ENCODE measurements at regions not wholly inside any gene's neighbourhood (a gene's known extent, or its start where the extent isn't known, plus 50 kb on each side); places are given as distances from the start of the nearest gene placed in this dataset.

GRCh38 chr12:47353508-47353907, 273.7 kb upstream of the AMIGO2 start:
- no peak overlapping the region for H3K4me3 ChIP-seq (replicated peaks in 1 of 3; ENCODE audit: insufficient read depth in 1 of 3, low read depth in 2 of 3, low read length in 3 of 3)
- FAIRE-seq: no peak
- H3K9ac ChIP-seq (ENCODE audit: insufficient read depth, low read depth, low read length): no peak overlapping the region
- H3K4me1 ChIP-seq (ENCODE audit: insufficient read depth, low read length): no peaks in the 10 kb centered on the region
- ChIA-PET CTCF (ENCODE audit: low intra/inter-chr PET ratio, low total read pairs) (no interaction called here), POLR2A (no interaction called here)
- no peak for ATAC-seq
- no peaks in the 10 kb centered on the region for H3K79me2 ChIP-seq (ENCODE audit: insufficient read depth, low read length)
- H4K20me1 ChIP-seq (ENCODE audit: insufficient read depth, low read length): no peaks in the 10 kb centered on the region
- in situ Hi-C loops (cut with HindIII; ENCODE audit: extremely low pct_ligation_motif_present, low pct_unique_long_range_greater_than_20kb) (no loop called here), intact Hi-C loops (cut with micrococcal nuclease; ENCODE audit: unreplicated experiment) (no loop called here)
- H2AFZ ChIP-seq (ENCODE audit: low read length): no peak overlapping the region
- no TSS peak for BruUV-seq (replicated peaks)
- TF ChIP-seq RARA (CRISPR knock-in tag; IDR thresholded peaks at IDR 0.05) (no peak), ZNF800 (CRISPR knock-in tag; IDR thresholded peaks at IDR 0.05) (no peak), ZNF749 (CRISPR knock-in tag; IDR thresholded peaks at IDR 0.05; ENCODE audit: borderline replicate concordance) (no peak), CREB1 (IDR thresholded peaks at IDR 0.05) (no peak), CREB1 (CRISPR knock-in tag; IDR thresholded peaks at IDR 0.05) (no peak), ZKSCAN8 (CRISPR knock-in tag; IDR thresholded peaks at IDR 0.05; ENCODE audit: borderline replicate concordance) (no peak), ZNF441 (CRISPR knock-in tag; IDR thresholded peaks at IDR 0.05; ENCODE audit: borderline replicate concordance) (no peak), ONECUT2 (CRISPR knock-in tag; IDR thresholded peaks at IDR 0.05) (no peak), ZNF746 (CRISPR knock-in tag; IDR thresholded peaks at IDR 0.05) (no peak)
- TF ChIP-seq, protein P1, sequence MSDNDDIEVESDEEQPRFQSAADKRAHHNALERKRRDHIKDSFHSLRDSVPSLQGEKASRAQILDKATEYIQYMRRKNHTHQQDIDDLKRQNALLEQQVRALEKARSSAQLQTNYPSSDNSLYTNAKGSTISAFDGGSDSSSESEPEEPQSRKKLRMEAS (IDR thresholded peaks at IDR 0.05): no peak
- TF ChIP-seq, protein P2, sequence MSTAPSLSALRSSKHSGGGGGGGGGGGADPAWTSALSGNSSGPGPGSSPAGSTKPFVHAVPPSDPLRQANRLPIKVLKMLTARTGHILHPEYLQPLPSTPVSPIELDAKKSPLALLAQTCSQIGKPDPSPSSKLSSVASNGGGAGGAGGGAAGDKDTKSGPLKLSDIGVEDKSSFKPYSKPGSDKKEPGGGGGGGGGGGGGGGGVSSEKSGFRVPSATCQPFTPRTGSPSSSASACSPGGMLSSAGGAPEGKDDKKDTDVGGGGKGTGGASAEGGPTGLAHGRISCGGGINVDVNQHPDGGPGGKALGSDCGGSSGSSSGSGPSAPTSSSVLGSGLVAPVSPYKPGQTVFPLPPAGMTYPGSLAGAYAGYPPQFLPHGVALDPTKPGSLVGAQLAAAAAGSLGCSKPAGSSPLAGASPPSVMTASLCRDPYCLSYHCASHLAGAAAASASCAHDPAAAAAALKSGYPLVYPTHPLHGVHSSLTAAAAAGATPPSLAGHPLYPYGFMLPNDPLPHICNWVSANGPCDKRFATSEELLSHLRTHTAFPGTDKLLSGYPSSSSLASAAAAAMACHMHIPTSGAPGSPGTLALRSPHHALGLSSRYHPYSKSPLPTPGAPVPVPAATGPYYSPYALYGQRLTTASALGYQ (CRISPR knock-in tag; IDR thresholded peaks at IDR 0.05): no peak
- H3K27ac ChIP-seq (ENCODE audit: extremely low read length, insufficient read depth, low read length): no peak overlapping the region
- WGBS (ENCODE audit: low lambda C conversion rate): 60% methylated on average over 6 of the region's 6 CpGs
- no peaks in the 10 kb centered on the region for H3K9me3 ChIP-seq (ENCODE audit: low read length)
- H3K27me3 ChIP-seq (ENCODE audit: control insufficient read depth in 1 of 2, insufficient read depth in 2 of 2, low read length in 2 of 2): no peaks in the 10 kb centered on the region
- no peaks in the 10 kb centered on the region for H3K36me3 ChIP-seq (replicated peaks in 1 of 2; ENCODE audit: control insufficient read depth in 1 of 2, insufficient read depth in 2 of 2, low read length in 2 of 2)
- no peak overlapping the region for H3K4me2 ChIP-seq (ENCODE audit: low read depth, low read length)
- no peak for DNase-seq (ENCODE audit: low spot score)

Data from HepG2 (cell line).